ENCODE measurements at regions not wholly inside any gene's neighbourhood (a gene's known extent, or its start where the extent isn't known, plus 50 kb on each side); places are given as distances from the start of the nearest gene placed in this dataset.
"Not testable (repeated sequence)": the region's sequence is repeated elsewhere in the genome, so short reads cannot be mapped to it uniquely, and the experiment has no call there.

GRCh38 chrX:115427861-115428410 lies 133.0 kb upstream of the PLS3 start:
- H3K4me3 ChIP-seq (ENCODE audit: low read length): no peak overlapping the region
- H3K27ac ChIP-seq (ENCODE audit: low read length): no peak overlapping the region
- DNase-seq (ENCODE audit: low read depth, low spot score): no peak
- no peaks in the 10 kb centered on the region for H3K9me3 ChIP-seq (ENCODE audit: control insufficient read depth, insufficient read depth, low read length)
- no peaks in the 10 kb centered on the region for H3K27me3 ChIP-seq (ENCODE audit: control insufficient read depth, insufficient read depth, low read length)
- no CpG with 5 or more reads among the region's 2 CpGs for WGBS (ENCODE audit: insufficient coverage, insufficient read length)
- H3K36me3 ChIP-seq (ENCODE audit: control insufficient read depth, insufficient read depth, low read length): no peaks in the 10 kb centered on the region
- no peaks in the 10 kb centered on the region for H3K4me1 ChIP-seq (ENCODE audit: control insufficient read depth, insufficient read depth, low read length)

- WGBS (ENCODE audit: insufficient coverage, insufficient read length): no CpG with 5 or more reads among the region's 7 CpGs
- H3K27me3 ChIP-seq (ENCODE audit: control insufficient read depth, insufficient read depth, low read length); H3K9me3 ChIP-seq (ENCODE audit: control insufficient read depth, insufficient read depth, low read length); H3K36me3 ChIP-seq (ENCODE audit: control insufficient read depth, insufficient read depth, low read length); H3K4me3 ChIP-seq (ENCODE audit: low read length); DNase-seq (ENCODE audit: low read depth, low spot score); H3K4me1 ChIP-seq (ENCODE audit: control insufficient read depth, insufficient read depth, low read length); H3K27ac ChIP-seq (ENCODE audit: low read length): not testable (repeated sequence)
Observed at GRCh38 chrX:115434834-115435233, 126.1 kb upstream of the PLS3 start.

GRCh38 chrX:115437841-115438595 lies 123.0 kb upstream of the PLS3 start:
- WGBS (ENCODE audit: insufficient coverage, insufficient read length): no CpG with 5 or more reads among the region's 5 CpGs

DNA sequence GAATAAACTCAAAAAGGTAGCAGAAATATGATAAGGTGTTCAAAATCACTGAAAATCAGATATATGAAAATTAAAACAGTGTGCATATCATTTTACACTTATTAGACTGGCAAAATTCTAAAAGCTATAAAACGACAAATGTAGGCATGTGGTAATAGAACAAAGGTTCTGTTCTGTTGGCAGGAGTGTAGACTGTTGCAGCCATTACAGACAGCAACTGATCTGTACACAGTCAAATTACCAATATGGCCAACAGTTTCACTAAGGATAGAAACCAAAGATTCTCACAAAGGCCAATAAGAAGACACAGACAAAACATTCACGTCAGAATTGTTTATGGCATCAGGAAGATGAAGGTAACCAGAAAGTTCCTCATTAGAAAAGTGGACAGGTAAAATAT lies 112.8 kb upstream of the PLS3 start:
- no peaks in the 10 kb centered on the region for H3K36me3 ChIP-seq (ENCODE audit: control insufficient read depth, insufficient read depth, low read length)
- H3K9me3 ChIP-seq (ENCODE audit: control insufficient read depth, insufficient read depth, low read length): no peaks in the 10 kb centered on the region
- WGBS (ENCODE audit: insufficient coverage, insufficient read length): no CpG with 5 or more reads among the region's 2 CpGs
- no peaks in the 10 kb centered on the region for H3K27me3 ChIP-seq (ENCODE audit: control insufficient read depth, insufficient read depth, low read length)
- DNase-seq (ENCODE audit: low read depth, low spot score): no peak
- no peak overlapping the region for H3K4me3 ChIP-seq (ENCODE audit: low read length)
- no peak overlapping the region for H3K27ac ChIP-seq (ENCODE audit: low read length)
- H3K4me1 ChIP-seq (ENCODE audit: control insufficient read depth, insufficient read depth, low read length): no peaks in the 10 kb centered on the region

More at GRCh38 chrX:115437841-115438595, 123.0 kb upstream of the PLS3 start:
- no peak overlapping the region for H3K4me3 ChIP-seq (ENCODE audit: low read length)
- H3K27ac ChIP-seq (ENCODE audit: low read length): no peak overlapping the region
- H3K36me3 ChIP-seq (ENCODE audit: control insufficient read depth, insufficient read depth, low read length): no peaks in the 10 kb centered on the region
- no peaks in the 10 kb centered on the region for H3K9me3 ChIP-seq (ENCODE audit: control insufficient read depth, insufficient read depth, low read length)
- no peaks in the 10 kb centered on the region for H3K27me3 ChIP-seq (ENCODE audit: control insufficient read depth, insufficient read depth, low read length)
- no peaks in the 10 kb centered on the region for H3K4me1 ChIP-seq (ENCODE audit: control insufficient read depth, insufficient read depth, low read length)
- DNase-seq (ENCODE audit: low read depth, low spot score): no peak

DNA sequence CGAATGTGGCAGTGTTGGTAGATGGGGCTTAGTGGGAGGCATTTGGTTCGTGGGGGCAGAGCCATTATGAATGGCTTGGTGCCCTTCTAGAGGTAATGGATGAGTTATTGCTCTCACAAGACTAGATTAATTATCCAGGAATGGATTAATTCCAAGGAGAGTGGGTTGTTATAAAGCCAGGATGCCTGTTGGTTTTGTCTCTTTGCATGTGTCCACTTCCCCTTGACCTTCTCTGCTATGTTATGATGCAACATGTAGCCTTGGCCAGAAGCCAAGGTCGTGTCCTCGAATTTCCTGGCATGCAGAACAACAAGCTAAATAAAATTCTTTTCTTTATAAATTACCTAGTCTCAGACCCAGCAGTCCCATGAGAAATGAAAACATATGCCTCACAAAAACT lies 111.2 kb upstream of the PLS3 start:
- no peaks in the 10 kb centered on the region for H3K9me3 ChIP-seq (ENCODE audit: control insufficient read depth, insufficient read depth, low read length)
- no peaks in the 10 kb centered on the region for H3K4me1 ChIP-seq (ENCODE audit: control insufficient read depth, insufficient read depth, low read length)
- no peaks in the 10 kb centered on the region for H3K36me3 ChIP-seq (ENCODE audit: control insufficient read depth, insufficient read depth, low read length)
- H3K27ac ChIP-seq (ENCODE audit: low read length): no peak overlapping the region
- no peak overlapping the region for H3K4me3 ChIP-seq (ENCODE audit: low read length)
- no CpG with 5 or more reads among the region's 4 CpGs for WGBS (ENCODE audit: insufficient coverage, insufficient read length)
- no peaks in the 10 kb centered on the region for H3K27me3 ChIP-seq (ENCODE audit: control insufficient read depth, insufficient read depth, low read length)
- DNase-seq (ENCODE audit: low read depth, low spot score): no peak

DNA sequence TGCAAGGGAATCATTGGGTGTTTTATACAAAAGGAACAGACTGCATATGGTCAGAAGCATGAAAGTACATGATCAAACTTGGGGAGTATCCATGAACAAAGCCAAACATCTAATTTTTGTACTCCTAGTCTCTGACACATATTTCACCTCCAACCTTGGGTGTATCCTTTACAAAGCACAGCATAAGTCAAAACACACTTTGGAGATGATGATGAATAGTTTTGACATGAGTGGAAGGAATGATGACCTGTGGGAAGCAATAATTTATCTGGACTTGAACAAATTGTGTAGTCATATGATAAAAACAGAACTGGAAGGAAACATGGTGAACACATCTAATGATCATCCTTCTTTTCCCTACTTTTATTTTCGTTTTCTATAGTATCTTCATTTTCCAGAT lies 108.7 kb upstream of the PLS3 start:
- no peaks in the 10 kb centered on the region for H3K4me1 ChIP-seq (ENCODE audit: control insufficient read depth, insufficient read depth, low read length)
- no peaks in the 10 kb centered on the region for H3K27me3 ChIP-seq (ENCODE audit: control insufficient read depth, insufficient read depth, low read length)
- H3K9me3 ChIP-seq (ENCODE audit: control insufficient read depth, insufficient read depth, low read length): no peaks in the 10 kb centered on the region
- WGBS (ENCODE audit: insufficient coverage, insufficient read length): no CpG with 5 or more reads among the region's 1 CpG
- H3K36me3 ChIP-seq (ENCODE audit: control insufficient read depth, insufficient read depth, low read length): no peaks in the 10 kb centered on the region
- H3K27ac ChIP-seq (ENCODE audit: low read length): no peak overlapping the region
- DNase-seq (ENCODE audit: low read depth, low spot score): no peak
- H3K4me3 ChIP-seq (ENCODE audit: low read length): no peak overlapping the region

- no CpG with 5 or more reads among the region's 3 CpGs for WGBS (ENCODE audit: insufficient coverage, insufficient read length)
- DNase-seq (ENCODE audit: low read depth, low spot score): no peak
- Histone ChIP-seq H3K9me3 (ENCODE audit: control insufficient read depth, insufficient read depth, low read length) (no peaks in the 10 kb centered on the region), H3K27ac (ENCODE audit: low read length) (no peak overlapping the region), H3K27me3 (ENCODE audit: control insufficient read depth, insufficient read depth, low read length) (no peaks in the 10 kb centered on the region), H3K36me3 (ENCODE audit: control insufficient read depth, insufficient read depth, low read length) (no peaks in the 10 kb centered on the region), H3K4me1 (ENCODE audit: control insufficient read depth, insufficient read depth, low read length) (no peaks in the 10 kb centered on the region), H3K4me3 (ENCODE audit: low read length) (no peak overlapping the region)
Observed at GRCh38 chrX:115459883-115460880, 100.8 kb upstream of the PLS3 start.

DNA sequence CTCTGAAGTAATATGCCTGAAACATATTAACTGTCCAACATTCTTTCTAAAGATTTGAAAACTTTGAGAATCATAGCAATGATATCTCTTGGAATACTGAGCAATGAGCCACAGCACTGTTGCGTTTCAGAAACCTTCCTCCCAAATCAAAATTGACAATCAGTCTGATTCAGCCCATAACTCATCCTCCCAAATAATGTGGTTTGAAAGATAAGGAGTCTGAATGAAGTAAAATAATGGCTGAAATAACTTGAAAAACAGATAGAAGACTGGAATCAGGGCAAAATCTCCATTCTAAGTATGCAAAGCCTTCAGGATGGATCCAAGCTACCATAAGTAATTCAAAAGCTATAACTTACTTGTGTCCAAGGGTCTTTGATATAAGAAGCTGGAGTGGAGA lies 98.6 kb upstream of the PLS3 start:
- Histone ChIP-seq H3K36me3 (ENCODE audit: control insufficient read depth, insufficient read depth, low read length) (no peaks in the 10 kb centered on the region), H3K27me3 (ENCODE audit: control insufficient read depth, insufficient read depth, low read length) (no peaks in the 10 kb centered on the region), H3K27ac (ENCODE audit: low read length) (no peak overlapping the region), H3K4me3 (ENCODE audit: low read length) (no peak overlapping the region), H3K9me3 (ENCODE audit: control insufficient read depth, insufficient read depth, low read length) (no peaks in the 10 kb centered on the region), H3K4me1 (ENCODE audit: control insufficient read depth, insufficient read depth, low read length) (no peaks in the 10 kb centered on the region)
- WGBS (ENCODE audit: insufficient coverage, insufficient read length): no CpG with 5 or more reads among the region's 1 CpG
- DNase-seq (ENCODE audit: low read depth, low spot score): no peak

DNA sequence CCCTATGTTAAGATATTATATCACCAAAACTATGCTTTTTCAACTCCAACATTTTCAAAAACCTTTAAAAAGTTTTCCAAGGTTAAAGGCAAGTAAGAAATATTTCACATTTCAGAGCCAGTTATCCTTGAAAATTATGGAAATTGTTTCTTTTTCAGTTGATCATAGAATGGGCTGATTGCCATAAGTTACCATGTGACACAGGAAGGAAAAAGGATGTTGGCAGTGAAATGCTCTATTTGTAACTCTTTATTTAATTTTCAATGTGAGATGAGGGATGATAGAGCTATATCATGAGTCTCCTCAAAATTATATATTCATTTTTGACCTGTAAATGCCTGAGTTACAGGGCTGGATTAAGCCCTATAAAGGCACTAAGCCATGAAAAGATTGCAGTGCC lies 93.0 kb upstream of the PLS3 start:
- Histone ChIP-seq H3K27me3 (ENCODE audit: control insufficient read depth, insufficient read depth, low read length) (no peaks in the 10 kb centered on the region), H3K4me1 (ENCODE audit: control insufficient read depth, insufficient read depth, low read length) (no peaks in the 10 kb centered on the region), H3K4me3 (ENCODE audit: low read length) (no peak overlapping the region), H3K36me3 (ENCODE audit: control insufficient read depth, insufficient read depth, low read length) (no peaks in the 10 kb centered on the region), H3K27ac (ENCODE audit: low read length) (no peak overlapping the region), H3K9me3 (ENCODE audit: control insufficient read depth, insufficient read depth, low read length) (no peaks in the 10 kb centered on the region)
- no peak for DNase-seq (ENCODE audit: low read depth, low spot score)

DNA sequence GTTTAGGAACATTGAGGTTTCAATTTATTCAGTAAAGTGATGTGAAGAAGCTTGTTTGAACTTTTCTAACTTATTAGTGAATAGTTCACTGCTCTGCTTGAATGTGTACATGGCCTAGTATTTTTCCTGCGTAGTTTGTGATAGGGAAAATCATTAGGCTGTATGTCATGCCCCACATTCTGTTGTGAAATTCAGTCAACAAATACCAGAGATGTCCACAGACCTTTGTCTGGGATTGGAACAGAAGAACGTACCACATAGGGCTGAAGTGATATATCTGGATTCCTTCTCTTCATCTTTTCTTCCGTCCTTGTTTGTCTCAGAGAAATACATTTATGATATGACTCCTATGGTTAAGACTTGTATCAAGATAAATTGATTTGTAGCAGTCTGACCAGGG lies 88.8 kb upstream of the PLS3 start:
- no peak for DNase-seq (ENCODE audit: low read depth, low spot score)
- no CpG with 5 or more reads among the region's 3 CpGs for WGBS (ENCODE audit: insufficient coverage, insufficient read length)
- no peaks in the 10 kb centered on the region for H3K9me3 ChIP-seq (ENCODE audit: control insufficient read depth, insufficient read depth, low read length)
- H3K27me3 ChIP-seq (ENCODE audit: control insufficient read depth, insufficient read depth, low read length): no peaks in the 10 kb centered on the region
- H3K27ac ChIP-seq (ENCODE audit: low read length): no peak overlapping the region
- H3K4me1 ChIP-seq (ENCODE audit: control insufficient read depth, insufficient read depth, low read length): no peaks in the 10 kb centered on the region
- H3K36me3 ChIP-seq (ENCODE audit: control insufficient read depth, insufficient read depth, low read length): no peaks in the 10 kb centered on the region
- H3K4me3 ChIP-seq (ENCODE audit: low read length): no peak overlapping the region

All from iPS DF 6.9 (cell line).